HG03521 (cell line): ENCODE measurements at regions not wholly inside any gene's neighbourhood (a gene's known extent, or its start where the extent isn't known, plus 50 kb on each side); places are given as distances from the start of the nearest gene placed in this dataset.

ENCODE experiments used
- ATAC-seq: cut with Tn5 transposase; IDR thresholded peaks from one replicate; pipeline ENCODE4 v1.9.1; 2021; ENCODE audit warnings: mild to moderate bottlenecking, moderate library complexity; ENCODE audit not compliant: unreplicated experiment

- ATAC-seq = no peak
Observed at GRCh38 chr18:6465281-6465680, 50.6 kb upstream of the L3MBTL4 start.

DNA sequence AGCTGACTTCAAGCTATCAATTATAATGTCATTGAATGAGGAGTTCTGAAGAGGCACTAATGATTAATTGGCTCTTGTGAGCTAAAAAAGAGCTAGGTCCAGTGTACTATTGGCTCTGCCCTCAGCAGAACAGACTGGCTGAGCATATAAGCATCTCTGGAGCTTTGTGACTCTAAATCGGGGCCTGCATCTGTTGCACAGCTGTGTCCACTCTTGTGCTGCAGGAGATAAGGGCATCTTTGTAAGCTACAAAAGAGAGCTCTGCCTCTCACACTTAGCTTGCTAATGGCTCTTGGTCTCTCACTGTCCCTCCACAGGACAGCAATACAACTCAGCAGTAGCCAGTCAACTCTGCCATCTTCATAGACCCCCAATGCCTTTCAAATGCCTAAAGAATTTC, 61.5 kb upstream of the L3MBTL4 start:
- no peak for ATAC-seq

GRCh38 chr18:6476880-6477279, 62.2 kb upstream of the L3MBTL4 start:
- no peak for ATAC-seq

DNA sequence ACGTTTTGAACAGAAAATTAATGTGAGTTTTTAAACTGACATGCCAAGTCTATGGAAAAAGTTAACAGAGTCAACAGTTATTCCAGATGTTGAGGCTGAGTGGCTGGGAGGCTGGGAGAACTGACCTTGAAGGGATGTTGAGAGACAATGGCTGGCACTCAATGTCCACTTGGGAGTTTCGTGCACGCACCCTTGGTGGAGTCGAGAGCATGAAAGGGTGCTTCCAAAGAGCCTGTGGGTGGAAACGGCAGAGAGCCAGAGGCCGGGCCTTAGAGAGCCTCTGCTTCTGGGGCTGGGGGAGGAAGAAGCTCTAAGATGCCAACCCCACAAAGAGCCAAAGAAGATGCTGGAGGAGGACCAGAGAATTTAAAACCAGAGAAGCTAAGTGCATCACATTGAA, 63.4 kb upstream of the L3MBTL4 start:
- no peak for ATAC-seq

- ATAC-seq = no peak
Observed at GRCh38 chr18:6479699-6480098, 65.0 kb upstream of the L3MBTL4 start.

DNA sequence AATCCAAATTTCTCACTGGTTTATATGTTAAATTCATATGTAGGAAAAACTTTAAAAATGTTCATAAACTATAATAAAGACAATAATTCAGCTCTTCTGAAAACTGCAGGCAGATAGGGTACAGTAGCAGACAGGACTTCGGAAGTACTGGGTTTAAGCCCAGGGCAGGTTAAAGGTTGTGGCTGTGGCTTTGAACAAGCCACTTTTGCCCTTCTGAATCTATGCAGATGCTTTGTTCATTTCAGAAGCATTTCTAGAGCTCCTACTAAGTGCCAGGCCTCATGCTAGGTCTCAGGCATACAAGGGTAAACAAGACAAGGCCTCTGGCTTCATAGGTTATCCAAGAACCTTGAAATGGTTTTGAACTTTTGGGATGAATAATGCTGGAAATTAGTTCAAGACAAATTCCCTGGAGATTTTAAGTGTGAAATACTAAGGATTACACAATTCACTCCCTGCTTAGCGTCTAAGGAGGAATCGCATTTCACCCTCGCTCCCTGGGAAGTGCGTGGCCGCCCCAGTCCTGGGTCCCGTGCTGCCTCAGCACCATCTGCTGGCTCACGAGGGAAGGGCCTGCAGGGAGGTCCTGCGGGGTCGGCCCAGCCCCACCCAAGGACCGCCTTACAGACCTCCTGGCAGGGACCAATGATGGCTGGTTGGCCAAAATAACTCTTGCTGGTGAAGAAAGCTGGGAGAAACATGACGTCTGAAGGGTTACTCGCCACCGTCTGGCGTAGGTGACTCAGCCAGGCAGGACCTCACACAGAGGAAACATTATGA, 67.7 kb upstream of the L3MBTL4 start:
- ATAC-seq = peak; percentile 59

DNA sequence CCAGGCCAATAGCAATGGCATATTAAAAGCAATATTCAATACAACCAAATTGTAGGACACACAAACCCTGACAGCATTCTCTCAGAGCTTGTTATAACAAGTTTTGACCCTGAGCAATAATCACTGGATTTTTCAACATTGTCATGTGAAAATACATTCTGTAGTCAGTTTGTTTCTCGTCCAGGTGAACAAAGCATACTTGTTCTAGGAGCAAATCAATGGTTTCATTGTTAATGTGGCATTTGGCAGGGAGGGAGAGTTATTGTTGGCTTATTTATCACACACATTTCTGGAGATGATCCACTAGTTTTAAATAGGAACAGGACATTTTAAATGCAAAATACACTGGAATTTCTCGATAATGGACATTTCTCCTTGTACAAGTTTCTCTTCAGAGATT, 69.9 kb upstream of the L3MBTL4 start:
- no peak for ATAC-seq

DNA sequence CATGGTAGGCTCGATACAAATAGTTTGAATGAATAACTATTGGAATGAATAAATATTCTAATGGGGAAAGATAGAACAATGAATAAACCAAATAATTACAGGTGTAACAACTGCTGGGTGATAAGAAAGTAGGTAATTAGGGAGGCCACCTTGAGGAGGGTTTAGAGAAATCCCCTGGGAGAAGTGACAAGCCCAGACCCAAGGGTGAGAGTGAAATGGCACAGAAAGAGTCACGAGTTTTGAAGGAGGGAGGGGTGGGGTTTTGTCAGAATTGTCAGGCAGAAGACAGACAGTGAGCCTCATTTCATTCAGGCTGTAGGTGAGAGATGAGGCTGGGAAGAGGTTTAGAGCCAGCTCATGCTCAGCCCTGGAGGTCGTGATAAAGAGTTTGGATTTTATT, 71.6 kb upstream of the L3MBTL4 start:
- no peak for ATAC-seq

DNA sequence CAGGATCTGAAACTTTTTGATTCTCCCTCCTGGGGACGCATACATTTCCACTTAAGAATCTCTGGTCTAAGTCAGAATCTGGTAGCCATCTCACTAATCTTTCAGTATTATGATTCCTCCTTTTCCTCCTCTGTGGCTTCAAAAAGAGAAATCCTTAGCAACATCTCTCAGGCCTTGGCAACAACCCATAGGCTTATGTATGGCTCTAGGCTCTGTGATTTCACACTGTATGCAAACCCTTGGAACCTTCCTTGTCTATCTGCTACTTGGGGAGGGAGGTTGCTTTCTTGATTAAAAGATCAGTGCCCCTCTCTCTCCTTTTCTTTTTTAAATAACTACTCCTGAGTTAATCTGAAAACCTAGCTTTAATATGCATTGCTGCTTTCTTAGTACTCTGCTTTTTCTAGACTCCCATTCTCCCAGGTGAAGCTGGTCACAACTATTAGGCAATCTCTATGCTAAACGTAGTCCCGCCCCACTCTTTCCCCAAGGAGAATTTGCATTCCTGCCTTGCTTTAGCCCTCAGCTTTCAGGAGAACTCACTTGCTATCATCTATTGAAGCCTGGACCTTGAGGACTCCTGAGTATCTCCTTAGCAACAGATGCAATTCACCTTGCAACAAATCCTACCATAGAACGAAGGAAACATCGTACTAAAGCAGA, 72.2 kb upstream of the L3MBTL4 start:
- no peak for ATAC-seq

GRCh38 chr18:6487968-6488367, 73.3 kb upstream of the L3MBTL4 start:
- no peak for ATAC-seq

DNA sequence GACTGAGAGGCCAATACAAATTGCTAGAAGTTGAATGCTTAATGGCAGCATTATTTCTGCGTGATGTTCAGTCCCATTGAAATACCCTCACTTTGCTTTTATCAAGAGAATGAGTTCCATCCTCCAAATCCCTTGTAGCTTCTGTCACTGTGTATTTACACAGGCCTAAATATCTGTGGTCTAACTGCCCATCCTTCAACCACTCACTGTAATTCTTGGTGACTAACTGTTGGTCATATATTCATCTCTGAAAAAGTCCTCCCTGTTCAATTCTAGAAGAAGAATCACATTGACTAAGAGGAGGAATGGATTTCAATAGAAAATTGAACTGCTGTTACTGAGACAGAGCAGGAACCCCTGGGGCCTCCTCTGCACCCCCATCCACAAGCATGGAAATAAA, 74.2 kb upstream of the L3MBTL4 start:
- ATAC-seq = no peak

- no peak for ATAC-seq
Observed at GRCh38 chr18:6489977-6490376, 75.3 kb upstream of the L3MBTL4 start.

DNA sequence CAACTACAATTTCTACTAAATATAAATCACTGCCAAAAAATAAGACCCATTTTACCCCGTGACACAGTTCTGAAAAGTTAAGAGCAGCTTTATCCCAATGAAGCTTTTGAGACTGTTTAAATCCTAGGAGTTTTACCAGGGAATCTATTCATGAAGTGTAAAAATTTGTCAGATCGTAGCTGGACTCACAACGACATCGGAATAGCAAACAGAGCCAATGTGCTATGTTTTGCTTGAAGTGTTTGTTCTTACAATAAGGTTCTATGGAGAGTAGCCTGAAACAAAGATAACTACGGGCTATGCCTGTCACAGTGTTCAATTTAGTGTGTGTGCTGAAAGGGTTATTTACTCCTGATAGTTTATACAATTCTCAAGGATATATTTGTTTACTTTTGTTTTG, 78.5 kb upstream of the L3MBTL4 start:
- no peak for ATAC-seq

GRCh38 chr18:6495536-6495935, 80.8 kb upstream of the L3MBTL4 start:
- ATAC-seq = no peak

DNA sequence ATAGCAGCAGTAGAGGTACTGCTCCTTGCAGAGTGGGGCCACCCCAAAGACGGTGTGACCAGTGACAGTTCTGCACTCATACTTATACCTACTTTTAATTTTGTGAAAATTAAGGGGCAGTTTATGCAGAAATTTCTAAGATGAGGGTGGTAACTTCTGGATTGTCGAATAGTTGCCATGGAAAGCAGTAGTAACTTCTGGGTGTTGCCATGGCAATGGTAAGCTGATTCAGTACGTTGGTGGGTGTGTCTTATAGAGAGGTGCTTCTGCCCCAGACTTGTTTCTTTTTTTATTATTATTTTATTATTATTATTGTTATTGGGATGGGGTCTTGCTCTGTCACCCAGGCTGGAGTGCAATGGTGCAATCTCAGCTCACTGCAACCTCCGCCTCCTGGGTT, 82.8 kb upstream of the L3MBTL4 start:
- ATAC-seq = no peak

DNA sequence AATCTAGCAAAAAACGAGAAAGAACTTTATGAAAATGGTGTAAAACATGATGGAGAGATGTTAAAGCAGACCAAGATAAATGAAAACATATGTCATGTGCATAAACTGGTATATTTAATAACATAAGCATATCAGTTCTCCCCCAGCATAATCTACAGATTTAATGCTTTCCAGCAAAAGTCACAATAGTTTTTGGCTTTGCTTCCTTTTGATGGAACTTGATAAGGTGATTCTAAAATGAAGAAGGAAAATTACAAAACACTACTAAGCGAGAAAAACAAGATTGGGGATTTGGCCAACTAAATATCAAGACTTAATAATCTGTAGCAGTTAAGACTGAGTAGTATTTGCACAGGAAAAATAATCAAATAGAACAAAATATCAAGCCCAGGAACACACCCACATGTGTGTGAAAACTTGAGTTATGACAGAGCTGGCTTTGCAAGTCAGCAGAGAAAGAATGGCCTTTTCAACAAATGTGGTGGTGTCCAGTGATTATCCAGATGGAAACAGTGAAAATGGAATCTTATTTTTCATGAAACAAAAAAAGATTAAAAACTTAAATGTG, 83.7 kb upstream of the L3MBTL4 start:
- ATAC-seq = no peak

- no peak for ATAC-seq
Observed at GRCh38 chr18:6504605-6505497, 90.1 kb upstream of the L3MBTL4 start.

GRCh38 chr18:6505498-6505875, 90.8 kb upstream of the L3MBTL4 start:
- no peak for ATAC-seq

- ATAC-seq = no peak
Observed at GRCh38 chr18:6509417-6509816, 94.7 kb upstream of the L3MBTL4 start.

DNA sequence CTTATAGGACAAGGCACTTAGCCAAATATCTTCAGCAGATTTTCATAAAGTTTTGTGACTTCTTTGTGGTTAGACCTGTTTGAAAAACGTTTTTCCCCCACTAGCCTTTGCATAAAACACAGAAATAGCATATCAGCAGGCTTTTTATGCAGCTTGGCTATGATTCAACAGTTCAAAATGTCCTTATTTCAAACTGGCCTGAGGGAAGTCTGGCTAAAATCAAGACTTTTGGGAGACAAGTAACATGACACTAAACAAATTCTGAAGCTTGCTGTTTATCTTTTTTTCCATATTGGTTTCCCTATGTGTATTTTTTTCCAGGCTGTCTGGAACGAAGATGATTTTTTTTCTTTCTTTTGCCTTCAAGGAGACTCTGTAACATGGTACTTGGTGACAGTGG, 95.1 kb upstream of the L3MBTL4 start:
- no peak for ATAC-seq

- no peak for ATAC-seq
Observed at GRCh38 chr18:6520901-6521300, 106.2 kb upstream of the L3MBTL4 start.
